ENCODE measurements at regions not wholly inside any gene's neighbourhood (a gene's known extent, or its start where the extent isn't known, plus 50 kb on each side); places are given as distances from the start of the nearest gene placed in this dataset.
"Not testable (repeated sequence)": the region's sequence is repeated elsewhere in the genome, so short reads cannot be mapped to it uniquely, and the experiment has no call there.

DNA sequence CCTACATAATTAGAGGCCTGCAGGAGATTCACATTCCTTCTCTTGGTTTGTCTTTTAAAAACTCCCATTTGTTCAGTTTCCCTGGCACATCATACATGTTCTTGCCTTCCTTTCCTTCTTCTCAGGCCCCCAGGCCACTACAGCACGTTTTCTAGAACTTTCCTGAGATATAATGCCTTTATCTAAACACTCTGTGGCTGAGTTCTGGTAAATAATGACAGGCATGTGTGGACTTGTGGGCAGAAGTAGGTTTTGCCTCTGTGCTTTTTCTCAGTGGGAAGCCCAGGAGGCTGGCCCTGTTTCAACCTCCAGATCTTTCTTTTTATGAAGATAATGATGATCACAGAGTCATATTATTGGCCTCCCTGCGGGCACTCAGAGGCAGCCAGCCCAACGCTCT, 117.2 kb downstream of the TMX1 start:
- DNase-seq (ENCODE audit: low read depth, low spot score) = no peak
- TF ChIP-seq POLR2AphosphoS5 (IDR thresholded peaks at IDR 0.05; ENCODE audit: borderline replicate concordance, low read depth, low read length) = no peak
- no peak for TF ChIP-seq FOXP2 (optimal IDR thresholded peaks at IDR 0.05; ENCODE audit: control extremely low read depth, extremely low read length, insufficient read depth)
- TF ChIP-seq EZH2 (IDR thresholded peaks at IDR 0.05) = no peak
- no peak overlapping the region for H3K27ac ChIP-seq

GRCh38 chr14:51360592-51360991, 120.5 kb downstream of the TMX1 start:
- Histone ChIP-seq H3K9me3 (ENCODE audit: low read depth, low read length) (no peaks in the 10 kb centered on the region), H3K27ac (no peak overlapping the region), H3K36me3 (ENCODE audit: insufficient read depth, low read length) (no peaks in the 10 kb centered on the region), H3K9ac (ENCODE audit: insufficient read length) (no peak overlapping the region), H3K4me3 (no peak overlapping the region)
- no peak for DNase-seq (ENCODE audit: low read depth, low spot score)
- TF ChIP-seq FOXP2 (optimal IDR thresholded peaks at IDR 0.05; ENCODE audit: control extremely low read depth, extremely low read length, insufficient read depth) (no peak), EZH2 (IDR thresholded peaks at IDR 0.05) (no peak), POLR2AphosphoS5 (IDR thresholded peaks at IDR 0.05; ENCODE audit: borderline replicate concordance, low read depth, low read length) (no peak)

More for the DNA sequence above, 117.2 kb downstream of the TMX1 start:
- Histone ChIP-seq H3K9me3 (ENCODE audit: low read depth, low read length) (no peaks in the 10 kb centered on the region), H3K36me3 (ENCODE audit: insufficient read depth, low read length) (no peaks in the 10 kb centered on the region), H3K9ac (ENCODE audit: insufficient read length) (no peak overlapping the region), H3K4me3 (no peak overlapping the region)

DNA sequence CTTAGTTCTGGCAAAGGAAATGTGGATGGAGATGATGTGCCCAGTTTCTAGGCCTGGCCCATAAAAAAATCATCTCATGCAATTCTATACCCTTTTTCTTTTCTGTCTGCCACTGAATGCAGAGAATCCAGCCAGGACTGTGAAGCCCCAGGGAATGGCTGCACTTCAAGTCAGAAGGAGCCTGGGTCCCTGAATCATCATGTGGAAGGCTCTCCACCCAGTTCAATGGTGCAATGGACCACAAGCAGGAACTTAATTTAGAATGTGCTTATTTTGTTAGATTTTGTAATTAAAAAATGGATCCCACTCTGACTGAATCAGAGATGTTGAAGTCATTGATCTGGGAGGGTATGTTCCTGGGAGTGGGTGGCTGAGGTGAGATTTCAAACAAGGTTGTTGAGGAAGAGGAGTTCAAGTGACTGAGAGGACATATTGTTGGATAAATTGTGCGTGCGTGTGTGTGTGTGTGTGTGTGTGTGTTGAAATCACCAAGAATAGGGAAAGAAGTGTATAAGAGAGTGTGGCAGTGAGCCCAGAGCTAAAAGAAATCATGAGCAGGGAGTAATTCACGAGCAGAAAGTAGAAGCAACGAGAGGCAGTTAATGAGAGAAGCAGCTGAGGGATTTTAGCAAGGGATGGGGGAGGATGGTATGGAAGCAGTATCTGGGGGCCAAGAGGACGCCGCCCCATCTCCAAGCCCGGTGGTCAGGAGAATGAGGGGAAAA, 125.4 kb downstream of the TMX1 start:
- no peak for DNase-seq (ENCODE audit: low read depth, low spot score)
- H3K9ac ChIP-seq (ENCODE audit: insufficient read length) = no peak overlapping the region
- no peak overlapping the region for H3K4me3 ChIP-seq
- TF ChIP-seq POLR2AphosphoS5 (IDR thresholded peaks at IDR 0.05; ENCODE audit: borderline replicate concordance, low read depth, low read length) (no peak), EZH2 (IDR thresholded peaks at IDR 0.05) (no peak), FOXP2 (optimal IDR thresholded peaks at IDR 0.05; ENCODE audit: control extremely low read depth, extremely low read length, insufficient read depth) (no peak)
- no peak overlapping the region for H3K27ac ChIP-seq
- no peaks in the 10 kb centered on the region for H3K9me3 ChIP-seq (ENCODE audit: low read depth, low read length)
- no peaks in the 10 kb centered on the region for H3K36me3 ChIP-seq (ENCODE audit: insufficient read depth, low read length)

DNA sequence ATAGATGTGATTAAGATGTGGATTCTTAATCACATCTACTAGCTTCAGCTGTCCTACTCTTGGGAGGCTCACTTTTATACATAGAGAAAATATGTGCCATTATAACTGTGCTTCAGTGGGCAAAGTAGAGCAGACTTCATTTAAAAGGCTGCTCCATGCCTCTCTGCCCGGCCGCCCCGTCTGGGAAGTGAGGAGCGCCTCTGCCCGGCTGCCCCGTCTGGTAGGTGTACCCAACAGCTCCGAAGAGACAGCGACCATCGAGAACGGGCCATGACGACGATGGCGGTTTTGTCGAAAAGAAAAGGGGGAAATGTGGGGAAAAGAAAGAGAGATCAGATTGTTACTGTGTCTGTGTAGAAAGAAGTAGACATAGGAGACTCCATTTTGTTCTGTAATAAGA, 126.4 kb downstream of the TMX1 start:
- H3K9ac ChIP-seq (ENCODE audit: insufficient read length); H3K36me3 ChIP-seq (ENCODE audit: insufficient read depth, low read length); DNase-seq (ENCODE audit: low read depth, low spot score): not testable (repeated sequence)

DNA sequence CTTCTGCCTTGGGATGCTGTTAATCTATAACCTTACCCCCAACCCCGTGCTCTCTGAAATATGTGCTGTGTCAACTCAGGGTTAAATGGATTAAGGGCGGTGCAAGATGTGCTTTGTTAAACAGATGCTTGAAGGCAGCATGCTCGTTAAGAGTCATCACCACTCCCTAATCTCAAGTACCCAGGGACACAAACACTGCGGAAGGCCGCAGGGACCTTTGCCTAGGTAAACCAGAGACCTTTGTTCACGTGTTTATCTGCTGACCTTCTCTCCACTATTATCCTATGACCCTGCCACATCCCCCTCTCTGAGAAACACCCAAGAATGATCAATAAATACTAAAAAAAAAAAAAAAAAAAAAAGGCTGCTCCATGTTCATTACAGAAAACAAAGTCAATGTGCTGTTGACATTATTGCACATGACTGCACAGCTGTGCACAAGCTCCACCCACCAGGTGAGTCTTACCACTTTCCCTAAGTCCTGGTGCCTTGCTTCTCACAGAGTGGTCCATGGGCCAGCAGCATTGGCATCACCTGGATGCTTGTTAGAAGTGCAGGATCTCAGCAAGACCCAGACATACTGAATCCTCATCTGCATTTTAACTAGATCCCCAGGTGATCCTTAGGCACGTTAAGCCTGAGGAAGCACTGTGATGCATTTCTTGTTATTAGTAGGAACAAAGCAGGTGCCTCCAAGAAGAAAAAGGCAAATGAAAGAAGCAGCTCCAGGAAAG, 127.0 kb downstream of the TMX1 start:
- H3K27ac ChIP-seq; H3K36me3 ChIP-seq (ENCODE audit: insufficient read depth, low read length); DNase-seq (ENCODE audit: low read depth, low spot score): not testable (repeated sequence)

More for the DNA sequence above, 126.4 kb downstream of the TMX1 start:
- not testable (repeated sequence) for H3K9me3 ChIP-seq (ENCODE audit: low read depth, low read length); H3K4me3 ChIP-seq; H3K27ac ChIP-seq

DNA sequence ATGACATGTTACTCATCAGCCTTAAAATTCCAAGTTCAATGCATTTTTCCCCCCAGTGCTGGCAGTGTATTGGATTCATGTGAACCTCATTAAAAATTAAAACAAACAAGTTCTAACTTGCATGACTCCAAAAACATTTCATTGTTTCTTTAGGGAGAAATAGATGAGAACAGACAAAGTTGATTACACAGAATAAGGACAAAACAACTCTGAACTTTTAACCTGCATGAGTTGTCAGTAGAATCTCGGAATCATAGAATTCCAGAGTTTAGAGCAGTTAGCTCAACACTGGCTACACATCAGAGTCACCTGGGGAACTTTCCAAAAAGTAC, 127.5 kb downstream of the TMX1 start:
- no peak overlapping the region for H3K4me3 ChIP-seq
- TF ChIP-seq FOXP2 (optimal IDR thresholded peaks at IDR 0.05; ENCODE audit: control extremely low read depth, extremely low read length, insufficient read depth) (no peak), POLR2AphosphoS5 (IDR thresholded peaks at IDR 0.05; ENCODE audit: borderline replicate concordance, low read depth, low read length) (no peak), EZH2 (IDR thresholded peaks at IDR 0.05) (no peak)
- no peaks in the 10 kb centered on the region for H3K9me3 ChIP-seq (ENCODE audit: low read depth, low read length)
- no peaks in the 10 kb centered on the region for H3K36me3 ChIP-seq (ENCODE audit: insufficient read depth, low read length)
- no peak overlapping the region for H3K27ac ChIP-seq
- no peak overlapping the region for H3K9ac ChIP-seq (ENCODE audit: insufficient read length)
- no peak for DNase-seq (ENCODE audit: low read depth, low spot score)

More for the DNA sequence above, 127.0 kb downstream of the TMX1 start:
- not testable (repeated sequence) for H3K9me3 ChIP-seq (ENCODE audit: low read depth, low read length); H3K4me3 ChIP-seq; H3K9ac ChIP-seq (ENCODE audit: insufficient read length)

- TF ChIP-seq FOXP2 (optimal IDR thresholded peaks at IDR 0.05; ENCODE audit: control extremely low read depth, extremely low read length, insufficient read depth) (no peak), EZH2 (IDR thresholded peaks at IDR 0.05) (no peak), POLR2AphosphoS5 (IDR thresholded peaks at IDR 0.05; ENCODE audit: borderline replicate concordance, low read depth, low read length) (no peak)
- Histone ChIP-seq H3K4me3 (peak overlapping the region; percentile 57), H3K27ac (no peak overlapping the region; the same call in 1 of the 2 replicates), H3K36me3 (ENCODE audit: insufficient read depth, low read length) (no peaks in the 10 kb centered on the region), H3K9me3 (ENCODE audit: low read depth, low read length) (no peaks in the 10 kb centered on the region), H3K9ac (ENCODE audit: insufficient read length) (no peak overlapping the region)
- DNase-seq (ENCODE audit: low read depth, low spot score) = peak; percentile 55
Observed at GRCh38 chr14:51368721-51369163, 128.7 kb downstream of the TMX1 start.

GRCh38 chr14:51369814-51370213, 129.8 kb downstream of the TMX1 start:
- Histone ChIP-seq H3K27ac (no peak overlapping the region), H3K4me3 (no peak overlapping the region), H3K9me3 (ENCODE audit: low read depth, low read length) (no peaks in the 10 kb centered on the region), H3K9ac (ENCODE audit: insufficient read length) (no peak overlapping the region), H3K36me3 (ENCODE audit: insufficient read depth, low read length) (no peaks in the 10 kb centered on the region)
- DNase-seq (ENCODE audit: low read depth, low spot score) = no peak
- TF ChIP-seq POLR2AphosphoS5 (IDR thresholded peaks at IDR 0.05; ENCODE audit: borderline replicate concordance, low read depth, low read length) (no peak), EZH2 (IDR thresholded peaks at IDR 0.05) (no peak), FOXP2 (optimal IDR thresholded peaks at IDR 0.05; ENCODE audit: control extremely low read depth, extremely low read length, insufficient read depth) (no peak)
